Epithelial cell of proximal tubule (primary cell): ENCODE measurements at regions not wholly inside any gene's neighbourhood (a gene's known extent, or its start where the extent isn't known, plus 50 kb on each side); places are given as distances from the start of the nearest gene placed in this dataset.

ENCODE experiments used
- DNase-seq: peaks from one replicate; pipeline ENCODE4 v3.0.0-alpha.2; 2011; ENCODE audit warnings: low read depth
- H3K4me3 ChIP-seq: 2 replicates; pipeline ENCODE4 v1.5.1; 2011; ENCODE audit warnings: low read depth, mild to moderate bottlenecking, low read length
- TF ChIP-seq, protein P1 (sequence below): conservative IDR thresholded peaks from 2 replicates; pipeline ENCODE4 v1.5.1; 2012; ENCODE audit warnings: low read depth, mild to moderate bottlenecking, low read length

DNA sequence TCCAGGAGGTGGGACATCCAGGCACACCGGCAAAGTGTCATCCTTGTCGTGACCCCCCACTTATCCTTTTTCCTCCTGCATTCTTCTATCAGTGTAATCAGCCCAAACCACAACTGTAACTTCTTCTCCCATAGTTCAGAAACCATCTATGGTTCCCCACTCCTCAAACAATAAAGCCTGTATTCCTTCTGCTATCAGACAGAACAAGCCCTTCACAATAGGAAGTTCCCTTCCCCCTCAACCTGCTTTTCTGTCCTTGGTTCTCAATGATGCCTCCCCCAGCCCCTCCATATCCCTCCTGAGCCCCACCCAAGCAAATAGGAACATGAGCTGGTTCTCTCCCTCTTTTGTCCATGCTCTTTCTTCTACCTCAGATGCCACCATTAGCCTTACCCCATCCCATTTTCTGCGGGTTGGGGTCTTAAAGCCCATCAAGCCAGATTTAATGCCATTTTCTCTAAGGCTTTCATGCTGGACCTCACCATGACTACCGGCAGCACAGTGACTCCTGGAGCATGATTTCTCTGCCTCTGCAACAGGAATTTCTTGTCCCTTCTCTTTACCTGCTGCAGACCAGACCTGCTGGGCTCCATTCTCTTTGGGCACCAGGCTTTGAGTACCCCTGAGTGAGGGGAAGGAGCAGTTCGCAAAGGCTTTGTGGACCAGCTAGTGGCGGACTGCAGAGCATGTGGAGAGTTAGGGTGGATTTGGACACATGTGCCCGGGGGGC lies 92.8 kb upstream of the PAX2 start:
- TF ChIP-seq, protein P1, sequence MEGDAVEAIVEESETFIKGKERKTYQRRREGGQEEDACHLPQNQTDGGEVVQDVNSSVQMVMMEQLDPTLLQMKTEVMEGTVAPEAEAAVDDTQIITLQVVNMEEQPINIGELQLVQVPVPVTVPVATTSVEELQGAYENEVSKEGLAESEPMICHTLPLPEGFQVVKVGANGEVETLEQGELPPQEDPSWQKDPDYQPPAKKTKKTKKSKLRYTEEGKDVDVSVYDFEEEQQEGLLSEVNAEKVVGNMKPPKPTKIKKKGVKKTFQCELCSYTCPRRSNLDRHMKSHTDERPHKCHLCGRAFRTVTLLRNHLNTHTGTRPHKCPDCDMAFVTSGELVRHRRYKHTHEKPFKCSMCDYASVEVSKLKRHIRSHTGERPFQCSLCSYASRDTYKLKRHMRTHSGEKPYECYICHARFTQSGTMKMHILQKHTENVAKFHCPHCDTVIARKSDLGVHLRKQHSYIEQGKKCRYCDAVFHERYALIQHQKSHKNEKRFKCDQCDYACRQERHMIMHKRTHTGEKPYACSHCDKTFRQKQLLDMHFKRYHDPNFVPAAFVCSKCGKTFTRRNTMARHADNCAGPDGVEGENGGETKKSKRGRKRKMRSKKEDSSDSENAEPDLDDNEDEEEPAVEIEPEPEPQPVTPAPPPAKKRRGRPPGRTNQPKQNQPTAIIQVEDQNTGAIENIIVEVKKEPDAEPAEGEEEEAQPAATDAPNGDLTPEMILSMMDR: no peak
- no peak overlapping the region for H3K4me3 ChIP-seq
- no peak for DNase-seq

DNA sequence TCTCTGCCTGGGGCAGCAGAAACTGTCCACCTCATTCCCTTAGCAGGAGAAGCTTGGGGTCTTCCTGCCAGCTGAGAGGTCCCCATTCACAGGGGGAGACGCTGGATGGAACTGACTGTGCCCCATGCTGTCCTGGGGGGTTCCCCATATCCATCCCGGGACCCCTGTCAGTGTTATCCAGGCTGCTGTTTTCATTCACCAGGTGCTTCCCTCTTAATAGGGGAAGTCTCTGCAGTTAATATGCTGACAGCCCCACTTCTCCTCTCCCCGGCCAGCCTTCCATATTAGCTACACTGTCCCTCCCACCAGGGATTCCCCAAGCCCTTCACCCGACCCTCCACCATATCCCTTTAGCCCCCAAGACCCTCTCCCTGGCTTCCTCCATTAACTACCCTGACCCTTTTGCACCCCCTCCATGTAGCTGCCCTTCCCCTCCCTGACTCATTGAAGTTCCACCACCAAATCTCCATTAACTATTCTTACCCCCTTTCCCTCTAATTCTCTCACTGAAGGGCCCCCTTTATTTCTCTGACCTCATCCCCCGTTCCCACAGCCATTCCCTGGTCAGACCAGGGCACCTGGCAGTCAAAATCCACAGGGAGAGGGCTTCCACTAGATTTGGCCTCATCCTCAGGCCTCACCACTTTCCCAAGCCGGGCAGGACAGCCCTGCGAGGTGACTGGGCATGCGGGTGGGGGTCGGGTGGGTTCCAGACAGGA lies 92.0 kb upstream of the PAX2 start:
- no peak overlapping the region for H3K4me3 ChIP-seq
- TF ChIP-seq, protein P1: no peak
- no peak for DNase-seq

DNA sequence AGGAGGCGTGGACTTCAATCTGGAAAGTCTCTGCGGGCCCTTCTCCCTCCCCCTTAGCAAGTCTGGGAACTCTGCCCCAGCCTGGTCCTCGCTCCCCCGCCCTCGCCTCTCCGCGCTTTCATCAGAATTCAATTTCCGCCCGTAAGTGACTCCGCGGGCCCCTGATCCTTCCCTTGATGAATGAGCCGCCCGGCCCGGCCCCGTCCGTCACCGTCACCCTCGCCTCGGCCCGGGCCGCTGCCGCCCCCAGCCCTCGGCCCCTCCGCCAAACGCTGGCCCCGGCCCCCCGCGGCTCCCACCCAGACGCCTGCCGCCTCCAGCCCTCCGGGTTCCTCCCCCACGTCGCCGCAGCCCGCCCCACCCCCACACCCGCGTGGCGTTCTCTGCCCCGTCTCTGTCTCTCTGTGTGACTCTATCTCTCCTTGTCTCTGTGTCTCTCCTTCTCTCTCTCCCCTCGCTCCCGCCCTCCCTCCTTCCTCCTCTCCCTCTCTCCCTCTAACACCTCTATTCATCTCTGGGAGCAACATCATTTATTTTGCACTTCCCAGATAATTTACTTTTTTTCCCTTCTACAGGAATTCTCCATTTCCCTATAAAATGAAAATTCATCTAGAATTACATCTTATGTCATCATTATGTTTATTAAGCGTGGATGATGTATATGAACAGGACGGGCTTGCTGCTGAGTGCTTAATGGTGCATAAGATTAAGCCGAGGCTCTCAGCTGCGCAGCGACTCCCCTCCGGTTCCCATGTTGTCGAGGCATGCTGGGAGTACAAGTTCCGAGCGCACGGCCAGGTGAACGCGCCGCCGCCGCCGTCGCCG lies 91.2 kb upstream of the PAX2 start:
- DNase-seq: no peak
- TF ChIP-seq, protein P1: no peak
- no peak overlapping the region for H3K4me3 ChIP-seq

DNA sequence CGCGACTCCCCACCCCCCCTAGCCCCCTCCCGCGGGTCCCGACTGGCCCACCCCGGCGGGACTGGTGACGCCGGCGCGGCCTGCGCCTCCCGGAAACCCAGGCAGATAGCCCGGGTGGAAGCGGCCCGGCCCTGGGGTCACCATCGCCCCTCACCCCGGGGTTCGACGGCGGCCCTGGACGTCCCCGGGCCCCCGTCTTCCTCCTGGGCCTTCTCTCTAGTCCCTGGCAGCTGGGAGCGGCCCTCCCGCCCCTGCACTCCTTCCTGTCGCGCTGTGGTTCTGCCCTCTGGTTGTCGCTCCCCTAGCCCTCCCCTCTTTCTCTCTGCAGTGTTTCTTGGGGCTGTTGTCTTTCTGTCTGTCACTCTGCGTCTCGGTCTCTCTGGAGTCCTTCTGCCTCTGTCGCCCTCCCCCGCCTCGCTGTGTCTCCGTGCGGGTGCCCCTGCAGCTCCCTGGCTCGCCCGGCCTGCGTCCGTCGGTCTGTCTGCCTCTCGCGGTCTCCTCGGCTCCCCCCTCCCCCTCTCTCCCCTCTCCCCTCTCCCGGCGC lies 90.5 kb upstream of the PAX2 start:
- TF ChIP-seq, protein P1: no peak
- H3K4me3 ChIP-seq: peak overlapping the region; percentile 30
- DNase-seq: no peak

DNA sequence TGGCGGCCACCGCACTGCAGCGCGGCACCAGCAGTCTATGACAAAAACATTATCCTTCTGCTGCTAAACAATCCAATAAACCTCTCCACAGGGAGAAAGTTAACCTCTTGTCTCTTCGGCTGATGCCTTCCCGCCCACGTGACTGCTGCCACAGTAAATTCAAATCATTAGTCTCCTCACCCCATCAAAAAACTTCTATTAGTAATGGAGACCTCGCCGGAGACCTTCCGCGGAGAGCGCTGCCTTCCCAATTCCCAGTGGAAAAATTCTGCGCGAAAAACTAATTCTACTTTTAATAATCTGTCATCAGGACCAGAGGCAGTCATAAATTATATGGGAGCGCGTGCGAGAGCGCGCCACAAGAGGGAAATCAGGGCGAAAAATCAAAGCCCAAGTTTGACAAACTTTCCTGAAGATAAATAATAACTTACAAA lies 90.0 kb upstream of the PAX2 start:
- TF ChIP-seq, protein P1: no peak
- DNase-seq: no peak
- H3K4me3 ChIP-seq: peak overlapping the region; percentile 30

DNA sequence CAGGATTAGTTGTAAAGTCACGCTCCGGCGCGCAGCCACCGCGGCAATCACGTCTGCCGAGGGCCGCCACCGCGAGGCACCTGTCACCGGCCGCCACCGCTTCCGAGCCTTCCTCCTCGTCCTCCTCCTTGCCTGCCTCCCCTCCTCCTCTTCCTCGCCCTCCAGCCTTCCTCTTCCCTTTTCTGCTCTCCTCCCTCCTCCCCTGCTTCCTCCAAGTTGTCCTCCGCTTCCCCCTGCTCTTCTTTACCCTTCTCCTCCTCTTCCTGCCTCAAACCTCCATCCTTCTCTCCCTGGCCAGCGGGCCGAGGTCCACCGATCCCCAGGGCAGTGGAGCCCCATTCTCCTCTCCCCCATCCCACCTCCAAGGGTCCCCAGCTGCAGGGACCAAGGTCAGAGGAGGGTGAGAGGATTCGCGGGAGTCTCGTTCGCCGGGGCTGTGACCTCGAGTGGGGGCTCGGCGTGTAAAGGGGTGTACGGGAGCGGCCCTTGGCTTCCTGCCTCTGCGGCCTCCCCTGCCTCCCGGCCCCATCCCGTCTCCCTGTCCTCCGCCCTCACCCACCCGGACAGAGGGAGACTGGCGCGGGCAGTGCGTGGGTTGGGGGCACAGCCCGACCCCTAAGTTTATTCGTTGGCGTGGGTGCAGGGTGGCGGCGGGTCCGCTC lies 89.5 kb upstream of the PAX2 start:
- no peak for DNase-seq
- TF ChIP-seq, protein P1: no peak

More for the DNA sequence above, 89.5 kb upstream of the PAX2 start:
- H3K4me3 ChIP-seq: peak overlapping the region; percentile 30
